ENCODE measurements at regions not wholly inside any gene's neighbourhood (a gene's known extent, or its start where the extent isn't known, plus 50 kb on each side); places are given as distances from the start of the nearest gene placed in this dataset.
A peak's percentile ranks its signal among the peaks of the same experiment; 100 is the strongest.

GRCh38 chr15:70321172-70321819 is 223.6 kb upstream of the TLE3 start:
- peak in 1 of 2 experiments; percentile 23 for DNase-seq (ENCODE audit: low read depth in 1 of 2, low spot score in 2 of 2)
- no peak overlapping the region for H3K27ac ChIP-seq
- peaks cover 15% of the 10 kb centered on the region for H3K4me1 ChIP-seq (replicated peaks)
- no peaks in the 10 kb centered on the region for H3K36me3 ChIP-seq
- no peaks in the 10 kb centered on the region for H3K9me3 ChIP-seq (replicated peaks)
- H3K27me3 ChIP-seq (replicated peaks), result no peaks in the 10 kb centered on the region
- no peak overlapping the region for H3K4me3 ChIP-seq

DNA sequence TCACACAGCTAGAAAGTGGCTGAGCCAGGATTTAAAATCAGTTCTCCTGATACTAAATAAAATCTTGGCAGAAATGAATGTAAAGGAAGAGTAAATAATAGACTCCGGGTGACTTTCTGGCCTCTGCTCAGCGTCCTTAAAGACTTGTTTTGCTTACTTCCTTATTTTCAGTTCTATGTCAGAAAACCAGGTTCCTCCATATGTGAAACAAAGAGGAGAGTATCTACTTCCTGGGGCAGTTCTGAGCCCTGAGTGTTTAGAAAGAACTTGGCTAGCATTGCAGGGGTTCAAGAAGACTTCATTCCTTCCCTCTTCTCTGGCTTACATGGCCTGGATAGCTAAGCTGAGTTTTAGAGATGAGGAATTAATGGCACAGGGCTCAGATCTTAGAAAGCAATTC is 222.8 kb upstream of the TLE3 start:
- no peaks in the 10 kb centered on the region; the same call in 1 of the 2 replicates for H3K27me3 ChIP-seq (replicated peaks)
- no peak overlapping the region for H3K4me3 ChIP-seq
- DNase-seq (ENCODE audit: low read depth in 1 of 2, low spot score in 2 of 2), result no peak
- peaks cover 15% of the 10 kb centered on the region for H3K4me1 ChIP-seq (replicated peaks)
- no peak overlapping the region for H3K27ac ChIP-seq
- H3K36me3 ChIP-seq, result no peaks in the 10 kb centered on the region
- no peaks in the 10 kb centered on the region for H3K9me3 ChIP-seq (replicated peaks)

GRCh38 chr15:70320077-70320476 is 222.4 kb upstream of the TLE3 start:
- no peak for DNase-seq (ENCODE audit: low read depth in 1 of 2, low spot score in 2 of 2)
- Histone ChIP-seq H3K27ac (no peak overlapping the region), H3K9me3 (replicated peaks) (no peaks in the 10 kb centered on the region), H3K27me3 (replicated peaks) (no peaks in the 10 kb centered on the region; the same call in 1 of the 2 replicates), H3K4me3 (no peak overlapping the region), H3K4me1 (replicated peaks) (peaks cover 15% of the 10 kb centered on the region), H3K36me3 (no peaks in the 10 kb centered on the region)

DNA sequence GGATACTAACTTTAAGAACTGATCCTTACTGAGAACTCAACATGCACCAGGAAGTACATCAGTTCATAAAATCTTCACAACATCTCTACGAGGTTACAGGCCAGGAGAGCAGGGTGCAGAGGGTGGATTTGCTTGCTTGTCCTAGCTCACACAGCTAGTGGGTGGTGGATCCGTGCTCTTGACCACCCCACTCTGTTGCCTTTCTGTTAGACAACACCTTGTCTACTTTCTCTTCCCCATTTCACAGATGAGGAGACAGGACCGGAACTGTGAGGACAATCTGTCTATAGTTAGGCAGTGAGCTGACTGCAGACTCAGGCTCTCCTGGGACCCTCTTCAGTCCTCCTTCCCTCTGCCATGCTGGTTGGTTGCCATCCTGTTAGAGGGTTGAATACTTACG is 221.7 kb upstream of the TLE3 start:
- no peaks in the 10 kb centered on the region for H3K9me3 ChIP-seq (replicated peaks)
- DNase-seq (ENCODE audit: low read depth in 1 of 2, low spot score in 2 of 2), result no peak
- H3K27me3 ChIP-seq (replicated peaks), result no peaks in the 10 kb centered on the region; the same call in 1 of the 2 replicates
- no peak overlapping the region for H3K27ac ChIP-seq
- no peak overlapping the region for H3K4me3 ChIP-seq
- no peaks in the 10 kb centered on the region for H3K36me3 ChIP-seq
- H3K4me1 ChIP-seq (replicated peaks), result peaks cover 13% of the 10 kb centered on the region

GRCh38 chr15:70318594-70319465 is 221.1 kb upstream of the TLE3 start:
- peak in 1 of 2 experiments; percentile 19 for DNase-seq (ENCODE audit: low read depth in 1 of 2, low spot score in 2 of 2)
- no peaks in the 10 kb centered on the region for H3K36me3 ChIP-seq

GRCh38 chr15:70316059-70316600 is 218.4 kb upstream of the TLE3 start:
- peak in 1 of 2 experiments; percentile 18 for DNase-seq (ENCODE audit: low read depth in 1 of 2, low spot score in 2 of 2)
- no peaks in the 10 kb centered on the region for H3K36me3 ChIP-seq
- H3K4me1 ChIP-seq (replicated peaks), result no peaks in the 10 kb centered on the region
- no peaks in the 10 kb centered on the region for H3K9me3 ChIP-seq (replicated peaks)
- no peak overlapping the region for H3K4me3 ChIP-seq
- no peak overlapping the region for H3K27ac ChIP-seq
- H3K27me3 ChIP-seq (replicated peaks), result no peaks in the 10 kb centered on the region; the same call in 1 of the 2 replicates

More at GRCh38 chr15:70318594-70319465, 221.1 kb upstream of the TLE3 start:
- Histone ChIP-seq H3K9me3 (replicated peaks) (no peaks in the 10 kb centered on the region), H3K27me3 (replicated peaks) (no peaks in the 10 kb centered on the region; the same call in 1 of the 2 replicates), H3K4me1 (replicated peaks) (peaks cover 7% of the 10 kb centered on the region), H3K27ac (no peak overlapping the region), H3K4me3 (no peak overlapping the region)

DNA sequence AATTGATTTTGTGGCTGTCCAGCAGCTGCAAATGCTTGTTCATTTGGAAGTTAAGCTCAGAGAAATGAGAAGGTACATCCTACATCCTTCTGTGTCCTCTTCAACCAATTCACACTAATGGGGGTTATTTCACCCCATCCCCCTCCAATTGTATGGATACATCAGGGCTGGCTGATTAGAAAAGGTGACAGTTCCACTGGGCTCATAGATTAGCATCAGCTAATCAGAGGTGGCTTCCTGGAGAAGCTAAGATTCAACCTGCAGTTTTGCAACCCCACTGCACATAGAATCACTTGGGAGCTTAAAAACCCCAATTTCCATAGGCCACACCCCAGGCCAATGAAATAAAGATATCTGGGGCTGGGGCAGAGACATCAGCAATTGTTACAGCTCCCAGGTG is 217.7 kb upstream of the TLE3 start:
- H3K4me3 ChIP-seq, result no peak overlapping the region
- H3K4me1 ChIP-seq (replicated peaks), result no peaks in the 10 kb centered on the region
- no peak overlapping the region for H3K27ac ChIP-seq
- no peaks in the 10 kb centered on the region for H3K36me3 ChIP-seq
- H3K9me3 ChIP-seq (replicated peaks), result no peaks in the 10 kb centered on the region
- no peaks in the 10 kb centered on the region; the same call in 1 of the 2 replicates for H3K27me3 ChIP-seq (replicated peaks)
- DNase-seq (ENCODE audit: low read depth in 1 of 2, low spot score in 2 of 2), result no peak

DNA sequence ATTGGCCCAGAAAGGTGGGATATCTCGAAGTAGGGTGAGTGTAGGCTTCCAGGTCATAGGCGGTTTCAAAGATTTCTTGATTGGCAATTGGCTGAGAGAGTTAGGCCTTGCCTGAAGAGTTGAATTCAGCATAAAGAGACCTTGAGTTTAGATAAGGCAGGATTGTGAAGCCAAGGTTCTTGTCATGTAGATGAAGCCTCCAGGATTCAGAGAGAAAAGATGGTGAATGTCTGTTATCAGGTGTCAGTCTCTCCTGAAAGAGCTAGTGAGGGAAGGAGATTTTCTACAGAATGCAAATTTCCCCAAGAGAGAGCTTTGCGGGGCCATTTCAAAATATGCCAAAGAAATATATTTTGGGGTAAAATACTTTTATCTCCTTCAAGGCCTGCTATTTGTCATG is 217.0 kb upstream of the TLE3 start:
- no peaks in the 10 kb centered on the region for H3K36me3 ChIP-seq
- no peak for DNase-seq (ENCODE audit: low read depth in 1 of 2, low spot score in 2 of 2)

GRCh38 chr15:70314018-70314354 is 216.3 kb upstream of the TLE3 start:
- Histone ChIP-seq H3K36me3 (no peaks in the 10 kb centered on the region), H3K9me3 (replicated peaks) (no peaks in the 10 kb centered on the region), H3K4me3 (no peak overlapping the region), H3K27me3 (replicated peaks) (no peaks in the 10 kb centered on the region; the same call in 1 of the 2 replicates), H3K27ac (no peak overlapping the region), H3K4me1 (replicated peaks) (no peaks in the 10 kb centered on the region)
- no peak for DNase-seq (ENCODE audit: low read depth in 1 of 2, low spot score in 2 of 2)

More for the DNA sequence above, 217.0 kb upstream of the TLE3 start:
- Histone ChIP-seq H3K27ac (no peak overlapping the region), H3K4me1 (replicated peaks) (no peaks in the 10 kb centered on the region), H3K9me3 (replicated peaks) (no peaks in the 10 kb centered on the region), H3K4me3 (no peak overlapping the region), H3K27me3 (replicated peaks) (no peaks in the 10 kb centered on the region; the same call in 1 of the 2 replicates)

- H3K27me3 ChIP-seq (replicated peaks), result no peaks in the 10 kb centered on the region; the same call in 1 of the 2 replicates
- DNase-seq (ENCODE audit: low read depth in 1 of 2, low spot score in 2 of 2), result no peak
Measured at GRCh38 chr15:70313099-70314017, 215.6 kb upstream of the TLE3 start.

GRCh38 chr15:70311821-70312220 is 214.1 kb upstream of the TLE3 start:
- Histone ChIP-seq H3K27me3 (replicated peaks) (no peaks in the 10 kb centered on the region; the same call in 1 of the 2 replicates), H3K36me3 (no peaks in the 10 kb centered on the region), H3K4me1 (replicated peaks) (no peaks in the 10 kb centered on the region; the same call in 1 of the 2 replicates), H3K9me3 (replicated peaks) (no peaks in the 10 kb centered on the region), H3K4me3 (no peak overlapping the region), H3K27ac (no peak overlapping the region)
- DNase-seq (ENCODE audit: low read depth in 1 of 2, low spot score in 2 of 2), result no peak

More at GRCh38 chr15:70313099-70314017, 215.6 kb upstream of the TLE3 start:
- no peak overlapping the region for H3K27ac ChIP-seq
- H3K36me3 ChIP-seq, result no peaks in the 10 kb centered on the region
- no peak overlapping the region for H3K4me3 ChIP-seq
- H3K9me3 ChIP-seq (replicated peaks), result no peaks in the 10 kb centered on the region
- H3K4me1 ChIP-seq (replicated peaks), result no peaks in the 10 kb centered on the region

DNA sequence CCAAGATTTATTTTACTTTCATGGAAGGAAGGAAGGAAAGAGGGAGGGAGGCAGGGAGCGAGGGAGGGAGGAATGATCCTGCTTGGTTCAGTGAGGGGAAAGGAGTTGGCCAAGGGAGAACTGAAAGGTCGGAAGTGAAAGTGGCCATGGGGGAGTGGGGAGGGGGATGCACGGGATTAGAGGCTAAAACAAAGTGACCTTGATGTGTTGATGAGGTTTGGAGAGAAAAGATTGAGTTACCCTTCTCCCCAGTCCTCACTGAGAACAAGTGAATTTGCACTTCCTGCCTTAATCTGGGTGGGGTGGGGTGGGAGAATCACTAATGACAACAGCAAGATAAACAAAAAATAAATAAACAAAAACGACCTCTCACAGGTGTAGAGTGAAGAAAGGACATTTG is 212.0 kb upstream of the TLE3 start:
- H3K9me3 ChIP-seq (replicated peaks), result no peaks in the 10 kb centered on the region
- H3K27me3 ChIP-seq (replicated peaks), result 0 out of 2 replicates have a peak, but pooled peaks cover 2% of the 10 kb centered on the region
- H3K27ac ChIP-seq, result no peak overlapping the region
- no peaks in the 10 kb centered on the region; the same call in 1 of the 2 replicates for H3K4me1 ChIP-seq (replicated peaks)
- DNase-seq (ENCODE audit: low read depth in 1 of 2, low spot score in 2 of 2), result no peak
- no peak overlapping the region for H3K4me3 ChIP-seq
- no peaks in the 10 kb centered on the region for H3K36me3 ChIP-seq
